Vagina (tissue), 2 donors: ENCODE measurements at regions not wholly inside any gene's neighbourhood (a gene's known extent, or its start where the extent isn't known, plus 50 kb on each side); places are given as distances from the start of the nearest gene placed in this dataset.

Source experiments
- DNase-seq, 2 donors: peaks; one replicate each; pipeline ENCODE4 v3.0.0-alpha.2; 2017; ENCODE audit errors: extremely low spot score in 2 of 2
- H3K27ac ChIP-seq: fragments of 200-600 bp; sonication (generic); one replicate; pipeline ENCODE4 v1.5.1; 2019
- H3K27me3 ChIP-seq: fragments of 200-600 bp; sonication (generic); one replicate; pipeline ENCODE4 v1.5.1; 2019
- H3K36me3 ChIP-seq, 2 donors: fragments of 200-600 bp; sonication (generic); one replicate each; pipeline ENCODE4 v1.5.1; 2017 to 2019
- H3K4me1 ChIP-seq: fragments of 200-600 bp; sonication (generic); one replicate; pipeline ENCODE4 v1.5.1; 2019
- H3K4me3 ChIP-seq, 2 donors: fragments of 200-600 bp; sonication (generic); 1 replicate in 1 of 2; 2 replicates in 1 of 2; pipeline ENCODE4 v1.5.1; 2016 to 2019
- H3K9me3 ChIP-seq: fragments of 200-600 bp; sonication (generic); one replicate; pipeline ENCODE4 v1.5.1; 2019
- CTCF ChIP-seq, 3 experiments: fragments of 450-650 bp in 2 of 3; fragments of 200-600 bp in 1 of 3; sonication (generic) in 1 of 3; IDR thresholded peaks; one replicate each; pipeline ENCODE4 v1.5.1; 2017 to 2019; ENCODE audit warnings: antibody characterized with exemption in 3 of 3, mild to moderate bottlenecking in 2 of 3, moderate library complexity in 2 of 3
- POLR2A ChIP-seq, 2 donors: fragments of 450-650 bp; IDR thresholded peaks; one replicate each; pipeline ENCODE4 v1.6.1; 2017; ENCODE audit warnings: antibody characterized with exemption in 2 of 2, mild to moderate bottlenecking in 2 of 2, moderate library complexity in 2 of 2
- POLR2AphosphoS5 ChIP-seq, 2 donors: sonication (generic); formaldehyde crosslinking; IDR thresholded peaks; one replicate each; pipeline ENCODE4 v1.9.0; 2017; ENCODE audit warnings: antibody characterized with exemption in 2 of 2, mild to moderate bottlenecking in 2 of 2, low read depth in 1 of 2; ENCODE audit not compliant: insufficient read depth in 1 of 2
- intact Hi-C: fragments of 100-400 bp; cut with DNase I; formaldehyde crosslinking; loops from one replicate; pipeline ENCODE4 v1.15.1; 2023

GRCh38 chr5:152527358-152528052, 122.4 kb upstream of the NMUR2 start:
- H3K4me1 ChIP-seq, result peaks cover 5% of the 10 kb centered on the region
- no peak for DNase-seq
- no peaks in the 10 kb centered on the region for H3K36me3 ChIP-seq
- H3K27ac ChIP-seq, result no peak overlapping the region
- TF ChIP-seq POLR2A (IDR thresholded peaks at IDR 0.05), result no peak
- TF ChIP-seq CTCF (IDR thresholded peaks at IDR 0.05), result no peak
- TF ChIP-seq POLR2AphosphoS5 (IDR thresholded peaks at IDR 0.05; ENCODE audit: insufficient read depth in 1 of 2, low read depth in 1 of 2), result no peak
- H3K9me3 ChIP-seq, result no peaks in the 10 kb centered on the region
- no peak overlapping the region for H3K4me3 ChIP-seq
- intact Hi-C loops, result no loop called here
- H3K27me3 ChIP-seq, result no peaks in the 10 kb centered on the region

GRCh38 chr5:152529440-152529839, 124.4 kb upstream of the NMUR2 start:
- no peak for TF ChIP-seq POLR2A (IDR thresholded peaks at IDR 0.05)
- no peak for TF ChIP-seq POLR2AphosphoS5 (IDR thresholded peaks at IDR 0.05; ENCODE audit: insufficient read depth in 1 of 2, low read depth in 1 of 2)
- TF ChIP-seq CTCF (IDR thresholded peaks at IDR 0.05), result no peak
- no peaks in the 10 kb centered on the region for H3K27me3 ChIP-seq
- no peak overlapping the region for H3K27ac ChIP-seq
- no peak for DNase-seq
- no peaks in the 10 kb centered on the region for H3K36me3 ChIP-seq
- no peaks in the 10 kb centered on the region for H3K9me3 ChIP-seq
- H3K4me3 ChIP-seq, result no peak overlapping the region
- H3K4me1 ChIP-seq, result peaks cover 5% of the 10 kb centered on the region
- intact Hi-C loops, result no loop called here

GRCh38 chr5:152532714-152533113, 127.6 kb upstream of the NMUR2 start:
- peak in 2 of 3 experiments; percentile 40 to 43 for TF ChIP-seq CTCF (IDR thresholded peaks at IDR 0.05)
- TF ChIP-seq POLR2A (IDR thresholded peaks at IDR 0.05), result no peak
- TF ChIP-seq POLR2AphosphoS5 (IDR thresholded peaks at IDR 0.05; ENCODE audit: insufficient read depth in 1 of 2, low read depth in 1 of 2), result no peak
- no peaks in the 10 kb centered on the region for H3K4me1 ChIP-seq
- intact Hi-C loops, result loop anchor here (5.0 kb wide), 1 partner anchor 1430 kb away; no protein-coding TSS in a partner anchor
- no peak overlapping the region for H3K4me3 ChIP-seq
- no peaks in the 10 kb centered on the region for H3K9me3 ChIP-seq
- H3K36me3 ChIP-seq, result no peaks in the 10 kb centered on the region
- H3K27me3 ChIP-seq, result no peaks in the 10 kb centered on the region
- H3K27ac ChIP-seq, result no peak overlapping the region
- no peak for DNase-seq

GRCh38 chr5:152534641-152535040, 129.6 kb upstream of the NMUR2 start:
- TF ChIP-seq POLR2AphosphoS5 (IDR thresholded peaks at IDR 0.05; ENCODE audit: insufficient read depth in 1 of 2, low read depth in 1 of 2) (no peak), POLR2A (IDR thresholded peaks at IDR 0.05) (no peak), CTCF (IDR thresholded peaks at IDR 0.05) (no peak)
- intact Hi-C loops, result loop anchor here (5.0 kb wide), 1 partner anchor 1428 kb away; no protein-coding TSS in a partner anchor
- no peaks in the 10 kb centered on the region for H3K27me3 ChIP-seq
- no peaks in the 10 kb centered on the region for H3K9me3 ChIP-seq
- no peak for DNase-seq
- H3K4me3 ChIP-seq, result no peak overlapping the region
- no peak overlapping the region for H3K27ac ChIP-seq
- H3K36me3 ChIP-seq, result no peaks in the 10 kb centered on the region
- H3K4me1 ChIP-seq, result no peaks in the 10 kb centered on the region

- H3K4me3 ChIP-seq, result no peak overlapping the region
- no peaks in the 10 kb centered on the region for H3K27me3 ChIP-seq
- no peaks in the 10 kb centered on the region for H3K4me1 ChIP-seq
- no peak for DNase-seq
- TF ChIP-seq POLR2A (IDR thresholded peaks at IDR 0.05) (no peak), POLR2AphosphoS5 (IDR thresholded peaks at IDR 0.05; ENCODE audit: insufficient read depth in 1 of 2, low read depth in 1 of 2) (no peak), CTCF (IDR thresholded peaks at IDR 0.05) (no peak)
- H3K36me3 ChIP-seq, result no peaks in the 10 kb centered on the region
- intact Hi-C loops, result no loop called here
- H3K27ac ChIP-seq, result no peak overlapping the region
- no peaks in the 10 kb centered on the region for H3K9me3 ChIP-seq
Measured at GRCh38 chr5:152542741-152543140, 137.7 kb upstream of the NMUR2 start.
